ENCODE measurements at regions not wholly inside any gene's neighbourhood (a gene's known extent, or its start where the extent isn't known, plus 50 kb on each side); places are given as distances from the start of the nearest gene placed in this dataset.

- TF ChIP-seq CTCF (IDR thresholded peaks at IDR 0.05; ENCODE audit: insufficient read depth, low read length) = no peak
- no peak for TF ChIP-seq POLR2AphosphoS5 (IDR thresholded peaks at IDR 0.05; ENCODE audit: low read depth)
- no peak for TF ChIP-seq SPI1 (IDR thresholded peaks at IDR 0.05; ENCODE audit: borderline replicate concordance, low read depth)
- no peak for TF ChIP-seq REST (IDR thresholded peaks at IDR 0.05; ENCODE audit: insufficient replicate concordance, low read depth)
Observed at GRCh38 chr22:48574776-48575617, 1252.7 kb downstream of the BRD1 start.

Measured in HL-60 (cell line).